RCC 7860 (cell line): ENCODE measurements at regions not wholly inside any gene's neighbourhood (a gene's known extent, or its start where the extent isn't known, plus 50 kb on each side); places are given as distances from the start of the nearest gene placed in this dataset.

Source experiments
- DNase-seq: peaks from one replicate; pipeline ENCODE4 v3.0.0-alpha.2; 2015; ENCODE audit warnings: low spot score
- FAIRE-seq: peaks from 2 replicates; lab custom pipeline; 2012; peaks lifted over from hg19 to GRCh38; lab: Jason Lieb, UNC

- DNase-seq = no peak
- FAIRE-seq = no peak
Observed at GRCh38 chr21:35585155-35585554, 475.2 kb downstream of the SETD4 start.

GRCh38 chr21:35583566-35584216 lies 476.6 kb downstream of the SETD4 start:
- DNase-seq (no peak), FAIRE-seq (no peak)

- FAIRE-seq = no peak
- DNase-seq = no peak
Observed at GRCh38 chr21:35582731-35583130, 477.6 kb downstream of the SETD4 start.

GRCh38 chr21:35581640-35582039 lies 478.7 kb downstream of the SETD4 start:
- no peak for FAIRE-seq
- no peak for DNase-seq

GRCh38 chr21:35579520-35580293 lies 480.6 kb downstream of the SETD4 start:
- no peak for DNase-seq
- no peak for FAIRE-seq

GRCh38 chr21:35578831-35579471 lies 481.4 kb downstream of the SETD4 start:
- DNase-seq (no peak), FAIRE-seq (no peak)

GRCh38 chr21:35578347-35578782 lies 482.0 kb downstream of the SETD4 start:
- FAIRE-seq (no peak), DNase-seq (peak; percentile 24)

GRCh38 chr21:35575280-35575915 lies 484.9 kb downstream of the SETD4 start:
- FAIRE-seq (no peak), DNase-seq (peak; percentile 50)

- DNase-seq (no peak), FAIRE-seq (no peak)
Observed at GRCh38 chr21:35573472-35574374, 486.6 kb downstream of the SETD4 start.

GRCh38 chr21:35571910-35572309 lies 488.4 kb downstream of the SETD4 start:
- DNase-seq = no peak
- no peak for FAIRE-seq

GRCh38 chr21:35568643-35569042 lies 491.7 kb downstream of the SETD4 start:
- FAIRE-seq (no peak), DNase-seq (no peak)

- FAIRE-seq = no peak
- no peak for DNase-seq
Observed at GRCh38 chr21:35566874-35567273, 493.5 kb downstream of the SETD4 start.

- peak; percentile 68 for DNase-seq
- peak; percentile 59 for FAIRE-seq
Observed at GRCh38 chr21:35565204-35565611, 495.1 kb downstream of the SETD4 start.

GRCh38 chr21:35563885-35564451 lies 496.4 kb downstream of the SETD4 start:
- DNase-seq (no peak), FAIRE-seq (no peak)

- FAIRE-seq (no peak), DNase-seq (no peak)
Observed at GRCh38 chr21:35562876-35563275, 497.4 kb downstream of the SETD4 start.

- DNase-seq (no peak), FAIRE-seq (no peak)
Observed at GRCh38 chr21:35561116-35561515, 499.2 kb downstream of the SETD4 start.

GRCh38 chr21:35559829-35560225 lies 500.5 kb downstream of the SETD4 start:
- FAIRE-seq (no peak), DNase-seq (no peak)

GRCh38 chr21:35559128-35559828 lies 501.0 kb downstream of the SETD4 start:
- peak; percentile 83 for FAIRE-seq

GRCh38 chr21:35556536-35556935 lies 503.8 kb downstream of the SETD4 start:
- DNase-seq (no peak), FAIRE-seq (no peak)

More at GRCh38 chr21:35559128-35559828, 501.0 kb downstream of the SETD4 start:
- peak; percentile 71 for DNase-seq
